H1 (cell line): ENCODE measurements at regions not wholly inside any gene's neighbourhood (a gene's known extent, or its start where the extent isn't known, plus 50 kb on each side); places are given as distances from the start of the nearest gene placed in this dataset.

ENCODE experiments used
- CTCF ChIA-PET: fragments of 300-600 bp; sonication (Branson Sonifier 250); formaldehyde crosslinking; loops from one replicate; lab custom pipeline; 2021; ENCODE audit not compliant: partially characterized antibody; lab: Charles Lee
- POLR2A ChIA-PET: fragments of 300-600 bp; sonication (Branson Sonifier 250); formaldehyde crosslinking; loops from one replicate; lab custom pipeline; 2021; ENCODE audit warnings: inconsistent platforms; ENCODE audit not compliant: partially characterized antibody; lab: Charles Lee
- DNase-seq, 2 experiments: peaks; one replicate each; pipeline versions ENCODE4 v3.0.0 to v3.0.0-alpha.2; 2010 to 2022; ENCODE audit warnings: low spot score in 2 of 2, low read depth in 1 of 2, mixed read lengths in 1 of 2
- FAIRE-seq: peaks from 2 replicates; lab custom pipeline; 2011; peaks lifted over from hg19 to GRCh38; lab: Jason Lieb, UNC
- H2AFZ ChIP-seq: 2 replicates; pipeline ENCODE4 v1.8.1; 2012; ENCODE audit warnings: low read length, inconsistent platforms
- H2AK5ac ChIP-seq: 2 replicates; pipeline ENCODE4 v1.6.1; 2013; ENCODE audit warnings: low read depth, low read length
- H2BK120ac ChIP-seq: replicated peaks from 2 replicates; pipeline ENCODE3; 2013; ENCODE audit warnings: low read depth, low read length, inconsistent platforms
- H2BK12ac ChIP-seq: 2 replicates; pipeline ENCODE4 v1.6.1; 2013; ENCODE audit warnings: low read depth, low read length
- H2BK15ac ChIP-seq: 2 replicates; pipeline ENCODE4 v1.6.1; 2013; ENCODE audit warnings: low read length
- H2BK20ac ChIP-seq: 2 replicates; pipeline ENCODE4 v1.6.1; 2013; ENCODE audit warnings: low read length
- H2BK5ac ChIP-seq: 2 replicates; pipeline ENCODE4 v1.6.1; 2013; ENCODE audit warnings: low read depth, low read length
- H3K14ac ChIP-seq: 2 replicates; pipeline ENCODE4 v1.6.1; 2013; ENCODE audit warnings: inconsistent platforms; ENCODE audit not compliant: insufficient read length
- H3K18ac ChIP-seq: 2 replicates; pipeline ENCODE4 v1.6.1; 2013; ENCODE audit warnings: low read length; ENCODE audit errors: extremely low read depth
- H3K23ac ChIP-seq: 2 replicates; pipeline ENCODE4 v1.6.1; 2013; ENCODE audit warnings: inconsistent platforms; ENCODE audit not compliant: insufficient read length
- H3K23me2 ChIP-seq: 2 replicates; pipeline ENCODE4 v1.6.1; 2013; ENCODE audit warnings: low read depth, low read length
- H3K27ac ChIP-seq: 2 replicates; pipeline ENCODE4 v1.6.1; 2011; ENCODE audit warnings: low read depth, low read length, inconsistent platforms
- H3K27me3 ChIP-seq, 4 experiments: replicated peaks in 1 of 4; 1 replicate in 1 of 4; 2 replicates in 3 of 4; pipeline versions ENCODE4 v1.6.1 to v1.8.1; 2011 to 2013; ENCODE audit warnings: low read length in 3 of 4, mild to moderate bottlenecking in 3 of 4, inconsistent platforms in 2 of 4, mixed read lengths in 2 of 4, moderate library complexity in 1 of 4; ENCODE audit not compliant: control insufficient read depth in 3 of 4, insufficient read depth in 3 of 4; ENCODE audit errors: extremely low read depth in 1 of 4
- H3K36me3 ChIP-seq, 4 experiments: 2 replicates each; pipeline versions ENCODE4 v1.6.1 to v1.8.1; 2011 to 2013; ENCODE audit warnings: mild to moderate bottlenecking in 4 of 4, low read length in 3 of 4, moderate library complexity in 2 of 4, control low read depth in 1 of 4, inconsistent platforms in 1 of 4; ENCODE audit not compliant: insufficient read depth in 4 of 4, control insufficient read depth in 2 of 4
- H3K4ac ChIP-seq: replicated peaks from 2 replicates; pipeline ENCODE3; 2013; ENCODE audit warnings: low read length, low read depth, mixed read lengths, inconsistent platforms; ENCODE audit not compliant: insufficient read length
- H3K4me1 ChIP-seq, 4 experiments: replicated peaks in 1 of 4; 1 replicate in 1 of 4; 2 replicates in 3 of 4; pipeline versions ENCODE4 v1.6.1 to v1.8.1; 2011 to 2013; ENCODE audit warnings: low read length in 3 of 4, inconsistent platforms in 2 of 4, mixed read lengths in 1 of 4; ENCODE audit not compliant: insufficient read depth in 4 of 4, control insufficient read depth in 3 of 4
- H3K4me2 ChIP-seq, 2 experiments: 2 replicates each; pipeline versions ENCODE4 v1.6.1 to v1.8.1; 2011 to 2013; ENCODE audit warnings: low read depth in 2 of 2, low read length in 2 of 2, control low read depth in 1 of 2, inconsistent platforms in 1 of 2, mild to moderate bottlenecking in 1 of 2; ENCODE audit not compliant: insufficient read depth in 1 of 2
- H3K4me3 ChIP-seq, 4 experiments: fragments of 200-600, 300-600 bp in 1 of 4; sonication (generic), shearing (Covaris generic), sonication (Bioruptor Twin) in 1 of 4; 2 replicates each; pipeline versions ENCODE4 v1.5.1 to v1.8.1; 2011 to 2016; ENCODE audit warnings: low read length in 4 of 4, low read depth in 3 of 4, control low read depth in 2 of 4, inconsistent platforms in 2 of 4, mild to moderate bottlenecking in 2 of 4, mixed read lengths in 1 of 4, moderate library complexity in 1 of 4; ENCODE audit not compliant: insufficient read depth in 2 of 4; ENCODE audit errors: extremely low read depth in 1 of 4
- H3K56ac ChIP-seq: replicated peaks from 2 replicates; pipeline ENCODE3; 2013; ENCODE audit warnings: low read depth, mild to moderate bottlenecking, mixed read lengths, low read length, inconsistent platforms; ENCODE audit not compliant: insufficient read length
- H3K79me1 ChIP-seq: 2 replicates; pipeline ENCODE4 v1.6.1; 2013; ENCODE audit warnings: low read depth, low read length, control low read depth
- H3K79me2 ChIP-seq, 2 experiments: 2 replicates each; pipeline versions ENCODE4 v1.6.1 to v1.8.1; 2012 to 2013; ENCODE audit warnings: low read length in 2 of 2, mild to moderate bottlenecking in 2 of 2, inconsistent platforms in 1 of 2; ENCODE audit not compliant: insufficient read depth in 2 of 2, control insufficient read depth in 1 of 2
- H3K9ac ChIP-seq, 4 experiments: replicated peaks in 1 of 4; 1 replicate in 1 of 4; 2 replicates in 3 of 4; pipeline versions ENCODE4 v1.6.1 to v1.8.1; 2011 to 2013; ENCODE audit warnings: low read depth in 3 of 4, low read length in 3 of 4, control low read depth in 2 of 4, mild to moderate bottlenecking in 2 of 4, moderate library complexity in 2 of 4, inconsistent platforms in 1 of 4; ENCODE audit errors: extremely low read depth in 1 of 4
- H3K9me3 ChIP-seq, 2 experiments: 2 replicates each; pipeline versions ENCODE4 v1.6.1 to v1.8.1; 2012 to 2013; ENCODE audit warnings: mild to moderate bottlenecking in 2 of 2, moderate library complexity in 2 of 2, control low read depth in 1 of 2, inconsistent platforms in 1 of 2, low read depth in 1 of 2, low read length in 1 of 2, mixed read lengths in 1 of 2; ENCODE audit not compliant: insufficient read depth in 2 of 2
- H4K20me1 ChIP-seq, 2 experiments: replicated peaks in 1 of 2; 2 replicates each; pipeline versions ENCODE3 to v1.8.1; 2011 to 2013; ENCODE audit warnings: inconsistent platforms in 2 of 2, low read length in 2 of 2, mild to moderate bottlenecking in 1 of 2; ENCODE audit not compliant: insufficient read depth in 2 of 2, control insufficient read depth in 1 of 2
- H4K5ac ChIP-seq: 2 replicates; pipeline ENCODE4 v1.6.1; 2013; ENCODE audit warnings: low read length, low read depth, mixed read lengths, inconsistent platforms; ENCODE audit not compliant: insufficient read length
- H4K8ac ChIP-seq: 2 replicates; pipeline ENCODE4 v1.8.0; 2013; ENCODE audit warnings: mild to moderate bottlenecking, moderate library complexity, low read length, inconsistent platforms; ENCODE audit not compliant: insufficient read depth; ENCODE audit errors: extremely low read depth
- H4K91ac ChIP-seq: replicated peaks from 2 replicates; pipeline ENCODE3; 2013; ENCODE audit warnings: low read length, mixed read lengths, inconsistent platforms; ENCODE audit not compliant: insufficient read length
- GABPA ChIP-seq: IDR thresholded peaks from 2 replicates; pipeline ENCODE4 v1.6.1; 2011; ENCODE audit warnings: mild to moderate bottlenecking, low read length, moderate library complexity, borderline replicate concordance; ENCODE audit not compliant: insufficient read depth
- SP2 ChIP-seq: IDR thresholded peaks from 2 replicates; pipeline ENCODE4 v1.6.1; 2012; ENCODE audit warnings: mild to moderate bottlenecking, low read length, inconsistent platforms
- WGBS, 2 experiments: shearing (Covaris generic) in 1 of 2; methylation state at CpG; one replicate each; pipeline versions ENCODE4 v1.1.6 to v1.1.7; 2013 to 2015; ENCODE audit warnings: low lambda C conversion rate in 2 of 2, mixed read lengths in 2 of 2, inconsistent platforms in 1 of 2, low coverage in 1 of 2, missing lambda C conversion rate in 1 of 2; ENCODE audit not compliant: insufficient replicate concordance in 2 of 2, insufficient coverage in 1 of 2, insufficient read length in 1 of 2; ENCODE audit errors: extremely low coverage in 1 of 2, missing lambda C conversion rate in 1 of 2; 5-methylcytosine and 5-hydroxymethylcytosine counted together

- no peak overlapping the region for H2AK5ac ChIP-seq
- no peak for TF ChIP-seq GABPA
- TF ChIP-seq SP2: no peak
- no peak overlapping the region for H3K9ac ChIP-seq
- no peak overlapping the region for H4K91ac ChIP-seq
- POLR2A ChIA-PET: no interaction called here
- H3K27me3 ChIP-seq: peaks cover 24 to 36% (median 30%) of the 10 kb centered on the region in 4 experiments; a peak in 6 of 7 replicates
- H2BK12ac ChIP-seq: no peak overlapping the region
- peaks cover 5% of the 10 kb centered on the region in 2 experiments for H4K20me1 ChIP-seq
- no peaks in the 10 kb centered on the region for H3K79me1 ChIP-seq
- H4K5ac ChIP-seq: no peak overlapping the region
- H3K56ac ChIP-seq: no peak overlapping the region
- H3K23ac ChIP-seq: no peak overlapping the region
- CTCF ChIA-PET: no interaction called here
- no peak overlapping the region for H2BK15ac ChIP-seq
- H3K4me3 ChIP-seq: no peak overlapping the region
- no peak overlapping the region for H4K8ac ChIP-seq
- peaks cover 0 to 5% (median 2%) of the 10 kb centered on the region in 4 experiments; a peak in 4 of 7 replicates for H3K4me1 ChIP-seq
- H3K4me2 ChIP-seq: no peak overlapping the region
- no peaks in the 10 kb centered on the region for H3K79me2 ChIP-seq
- H3K9me3 ChIP-seq: no peaks in the 10 kb centered on the region
- no peaks in the 10 kb centered on the region for H3K23me2 ChIP-seq
- WGBS, 2 experiments: 24% methylated on average over 3 of the region's 3 CpGs; no CpG with 5 or more reads in 1 of the 2 experiments
- no peak overlapping the region for H2BK20ac ChIP-seq
- DNase-seq (no peak), FAIRE-seq (no peak)
- H3K18ac ChIP-seq: no peak overlapping the region
- no peak overlapping the region for H3K4ac ChIP-seq
- H2AFZ ChIP-seq: no peak overlapping the region
- H2BK120ac ChIP-seq: no peak overlapping the region
- H3K14ac ChIP-seq: no peak overlapping the region
- no peaks in the 10 kb centered on the region for H3K36me3 ChIP-seq
- no peak overlapping the region for H2BK5ac ChIP-seq
- H3K27ac ChIP-seq: no peak overlapping the region
Measured at GRCh38 chr7:25863729-25864110, 288.3 kb upstream of the NFE2L3 start.
